GM12801 (cell line): ENCODE measurements at regions not wholly inside any gene's neighbourhood (a gene's known extent, or its start where the extent isn't known, plus 50 kb on each side); places are given as distances from the start of the nearest gene placed in this dataset.

Experiments
- TF ChIP-seq, protein P1 (sequence below): IDR thresholded peaks from one replicate; pipeline ENCODE4 v1.5.1; 2011; ENCODE audit warnings: control low read depth; ENCODE audit not compliant: insufficient read length; ENCODE audit errors: extremely low read depth

DNA sequence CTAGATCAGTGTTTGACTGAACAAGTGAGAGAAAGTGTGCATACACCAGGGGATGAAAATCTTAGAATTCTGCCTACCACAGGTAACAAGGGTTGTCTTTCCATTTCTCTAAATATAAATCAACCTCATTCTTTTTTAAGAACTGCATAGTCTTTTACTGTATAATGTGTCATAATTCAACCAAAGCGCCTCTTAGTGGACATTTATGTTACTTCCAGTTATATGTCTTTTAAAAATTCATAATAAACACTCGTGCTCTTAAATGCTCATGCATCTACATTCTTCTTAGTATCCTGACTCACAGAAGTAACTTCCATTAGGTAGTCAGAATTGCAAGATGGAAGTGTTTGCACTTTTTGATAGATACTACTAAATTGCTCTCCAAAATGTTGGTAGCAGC lies 76.2 kb downstream of the CHRNA1 start:
- TF ChIP-seq, protein P1, sequence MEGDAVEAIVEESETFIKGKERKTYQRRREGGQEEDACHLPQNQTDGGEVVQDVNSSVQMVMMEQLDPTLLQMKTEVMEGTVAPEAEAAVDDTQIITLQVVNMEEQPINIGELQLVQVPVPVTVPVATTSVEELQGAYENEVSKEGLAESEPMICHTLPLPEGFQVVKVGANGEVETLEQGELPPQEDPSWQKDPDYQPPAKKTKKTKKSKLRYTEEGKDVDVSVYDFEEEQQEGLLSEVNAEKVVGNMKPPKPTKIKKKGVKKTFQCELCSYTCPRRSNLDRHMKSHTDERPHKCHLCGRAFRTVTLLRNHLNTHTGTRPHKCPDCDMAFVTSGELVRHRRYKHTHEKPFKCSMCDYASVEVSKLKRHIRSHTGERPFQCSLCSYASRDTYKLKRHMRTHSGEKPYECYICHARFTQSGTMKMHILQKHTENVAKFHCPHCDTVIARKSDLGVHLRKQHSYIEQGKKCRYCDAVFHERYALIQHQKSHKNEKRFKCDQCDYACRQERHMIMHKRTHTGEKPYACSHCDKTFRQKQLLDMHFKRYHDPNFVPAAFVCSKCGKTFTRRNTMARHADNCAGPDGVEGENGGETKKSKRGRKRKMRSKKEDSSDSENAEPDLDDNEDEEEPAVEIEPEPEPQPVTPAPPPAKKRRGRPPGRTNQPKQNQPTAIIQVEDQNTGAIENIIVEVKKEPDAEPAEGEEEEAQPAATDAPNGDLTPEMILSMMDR = no peak

DNA sequence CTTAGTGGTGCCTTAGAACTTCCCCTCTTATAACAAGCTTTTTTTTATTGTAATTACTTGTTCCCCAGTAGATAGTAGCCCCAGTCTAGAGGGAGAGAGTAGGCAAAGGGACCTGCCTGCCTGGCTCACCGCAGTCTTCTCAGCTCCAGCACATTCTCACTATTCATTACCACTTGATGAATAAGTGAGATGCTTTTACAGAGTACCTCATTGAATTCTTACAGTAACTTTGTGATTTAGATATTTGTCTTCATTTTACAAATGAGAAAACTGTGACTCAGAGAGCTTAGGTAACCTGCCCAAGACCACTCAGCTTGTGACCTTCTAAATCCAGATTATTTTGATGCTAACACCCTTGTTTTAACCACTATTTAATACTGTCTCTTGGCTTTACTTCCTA lies 77.8 kb downstream of the CHRNA1 start:
- TF ChIP-seq, protein P1 = no peak

DNA sequence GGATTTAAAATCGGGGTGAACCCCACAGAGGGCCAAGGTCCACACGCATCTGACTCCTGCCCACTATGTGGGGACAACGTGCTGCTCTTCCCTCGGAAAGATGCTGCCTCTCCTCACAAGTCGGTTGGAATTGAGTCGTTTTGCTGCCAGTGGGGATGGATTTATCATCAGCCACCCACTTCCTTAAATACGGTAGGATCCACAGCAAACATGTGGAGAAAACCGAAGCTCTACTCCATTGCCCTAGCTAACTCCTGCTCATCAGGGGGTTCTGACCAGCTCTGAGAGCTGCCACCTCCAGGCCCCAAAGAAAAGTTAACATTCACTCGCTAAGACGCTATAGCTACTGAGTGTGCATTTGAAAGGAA lies 80.9 kb downstream of the CHRNA1 start:
- TF ChIP-seq, protein P1 = no peak

DNA sequence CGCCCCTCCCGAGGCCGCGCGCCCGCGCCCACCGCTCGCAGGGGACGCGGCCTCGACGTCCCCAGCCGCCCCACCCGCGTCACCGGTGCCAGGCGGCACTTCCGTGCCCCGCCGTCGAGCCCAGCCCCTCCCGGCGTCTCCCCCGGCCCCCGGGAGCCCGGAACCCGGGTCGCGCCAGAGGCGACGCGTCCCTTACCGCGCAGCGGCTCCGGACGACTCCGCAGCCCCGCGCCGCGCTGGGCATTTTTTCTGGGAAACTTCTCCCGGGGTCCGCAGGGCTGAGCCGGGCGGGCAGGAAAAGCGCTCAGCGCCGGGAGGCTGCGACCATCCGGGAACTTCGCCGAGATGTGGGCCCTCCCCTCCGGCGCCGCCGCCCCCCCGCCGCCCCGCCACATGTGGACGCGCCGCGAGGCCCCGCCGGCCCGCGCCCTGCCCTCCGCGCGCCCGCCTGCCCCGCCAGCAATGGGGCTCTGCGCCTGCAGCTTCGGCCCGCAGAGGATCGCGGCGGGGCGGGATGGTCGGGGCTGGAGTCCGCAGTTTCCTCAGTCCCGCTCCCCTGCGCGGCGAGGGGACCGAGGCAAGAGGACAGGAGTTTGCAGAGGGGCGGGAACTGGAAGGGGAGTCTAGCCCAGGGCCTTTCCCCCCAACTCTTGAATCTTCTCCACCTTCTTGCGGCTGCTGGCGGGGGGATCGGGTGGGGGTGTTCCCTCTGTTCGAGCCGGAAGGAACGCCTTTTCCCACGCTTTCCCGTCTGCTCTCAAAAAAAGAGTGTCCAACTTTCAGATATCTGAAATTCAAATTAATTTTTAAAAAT lies 81.5 kb downstream of the CHRNA1 start:
- TF ChIP-seq, protein P1 = no peak

DNA sequence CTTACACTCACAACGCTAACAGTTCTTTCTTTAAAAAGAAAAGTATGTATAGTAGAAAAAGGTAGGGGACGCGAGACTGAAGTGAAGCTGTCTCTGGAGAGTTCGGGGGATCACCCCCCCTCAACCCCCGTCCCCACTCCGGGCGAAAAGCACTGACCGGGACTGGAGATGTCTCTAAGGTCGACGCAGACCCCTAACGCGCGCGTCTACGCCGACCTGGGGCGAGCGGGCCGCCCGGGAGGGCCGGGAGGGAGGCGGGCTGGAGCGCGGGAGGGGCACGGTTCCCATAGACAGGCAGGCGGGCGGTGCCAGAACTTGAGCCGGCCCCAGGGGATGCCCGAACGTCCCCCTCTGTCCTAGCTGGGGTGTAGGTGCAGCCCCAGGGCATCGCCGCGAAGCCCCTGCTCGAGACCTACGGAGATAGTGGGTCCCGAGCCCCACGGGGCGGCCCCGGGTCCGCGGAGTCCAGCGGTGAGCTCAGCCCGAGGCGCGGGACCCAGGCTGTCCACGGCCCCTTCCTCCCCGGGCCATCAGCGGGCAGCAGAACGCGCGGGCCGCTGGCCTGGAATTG lies 82.2 kb downstream of the CHRNA1 start:
- TF ChIP-seq, protein P1 = no peak

DNA sequence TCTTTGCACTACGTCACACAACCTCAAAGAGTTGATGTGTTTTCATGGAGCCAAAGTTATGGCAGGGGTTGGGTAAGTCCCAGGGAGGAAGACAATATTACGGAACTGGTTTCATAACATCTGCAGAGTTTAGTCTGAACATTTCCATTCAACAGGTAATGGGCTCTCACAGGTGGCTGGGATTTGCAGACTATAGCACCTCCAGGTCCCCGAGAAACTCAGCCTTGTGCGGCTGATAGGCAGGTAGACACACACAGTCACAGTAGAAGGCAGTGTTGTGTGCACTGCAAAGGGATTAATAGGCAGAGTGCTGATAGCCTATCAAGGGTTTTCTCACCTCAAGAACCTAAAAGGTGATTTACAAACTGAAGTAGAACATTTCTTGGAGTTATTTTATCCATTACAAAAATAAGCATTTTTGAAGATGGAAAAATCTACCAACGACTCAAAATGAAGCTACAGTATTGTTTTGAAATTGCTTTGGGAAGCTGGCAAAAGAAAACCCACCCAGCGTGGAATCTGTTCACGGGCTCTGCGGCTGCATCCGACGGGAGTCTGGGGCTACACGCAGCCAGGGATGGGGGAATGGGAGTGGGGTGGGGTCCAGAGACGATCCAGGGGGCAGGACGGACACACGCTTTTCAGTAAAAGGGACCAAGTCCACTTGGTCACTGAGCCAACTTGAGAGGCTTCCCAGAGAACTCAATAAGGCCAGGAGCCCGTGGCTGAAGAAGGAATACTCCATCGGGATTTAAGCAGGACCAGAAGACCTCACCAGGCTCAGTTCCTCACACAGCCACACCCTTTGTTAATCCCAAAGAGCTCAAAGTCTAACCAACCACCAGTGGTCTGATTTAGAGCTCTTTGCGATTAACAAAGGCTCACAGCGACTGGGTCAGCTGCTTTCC lies 82.9 kb downstream of the CHRNA1 start:
- TF ChIP-seq, protein P1 = no peak

DNA sequence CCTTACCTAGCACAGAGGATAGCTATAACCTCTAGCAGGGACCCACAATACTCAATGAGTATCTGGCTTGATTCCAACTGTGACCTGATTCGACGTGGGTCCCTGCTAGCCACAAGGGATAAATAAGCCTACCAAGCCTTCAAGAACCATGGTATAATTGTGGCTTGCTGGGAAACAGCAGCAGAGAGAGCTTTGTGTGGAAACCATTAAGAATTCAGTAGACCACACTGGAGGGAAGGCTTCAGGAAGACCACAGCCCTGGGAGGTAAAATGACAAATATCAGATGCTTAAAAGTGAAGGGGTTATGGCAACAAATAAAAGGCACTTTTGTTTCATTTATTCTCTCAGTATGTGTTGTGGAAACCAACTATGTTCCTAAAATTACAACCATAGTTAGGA lies 82.6 kb upstream of the WIPF1 start:
- TF ChIP-seq, protein P1 = no peak
